Loucy (cell line): ENCODE measurements at regions not wholly inside any gene's neighbourhood (a gene's known extent, or its start where the extent isn't known, plus 50 kb on each side); places are given as distances from the start of the nearest gene placed in this dataset.

ENCODE experiments used
- H2AFZ ChIP-seq: fragments of 200-600 bp; sonication (generic); 2 replicates; pipeline ENCODE4 v1.6.0; 2016; ENCODE audit warnings: antibody characterized with exemption, mild to moderate bottlenecking, low read length, moderate library complexity
- H3F3A ChIP-seq: fragments of 200-600 bp; 2 replicates; pipeline ENCODE4 v1.6.0; 2016; ENCODE audit warnings: antibody characterized with exemption, low read depth, mild to moderate bottlenecking
- H3K27me3 ChIP-seq: fragments of 200-600 bp; sonication (generic); 2 replicates; pipeline ENCODE4 v1.6.1; 2014; ENCODE audit warnings: low read length, mild to moderate bottlenecking; ENCODE audit not compliant: insufficient read depth, poor library complexity, severe bottlenecking
- H3K36me3 ChIP-seq: fragments of 200-600 bp; sonication (generic); 2 replicates; pipeline ENCODE4 v1.6.1; 2016; ENCODE audit warnings: low read length; ENCODE audit not compliant: insufficient read depth
- H3K4me1 ChIP-seq: fragments of 200-600 bp; sonication (generic); 2 replicates; pipeline ENCODE4 v1.5.1; 2014; ENCODE audit warnings: low read length, mild to moderate bottlenecking; ENCODE audit not compliant: insufficient read depth, poor library complexity, severe bottlenecking
- H3K4me2 ChIP-seq: fragments of 200-600 bp; sonication (generic); 2 replicates; pipeline ENCODE4 v1.6.0; 2014; ENCODE audit warnings: antibody characterized with exemption, low read length, low read depth, mild to moderate bottlenecking; ENCODE audit not compliant: poor library complexity, severe bottlenecking
- H3K4me3 ChIP-seq: fragments of 200-600 bp; sonication (generic); 2 replicates; pipeline ENCODE4 v1.5.1; 2014; ENCODE audit warnings: low read length, mild to moderate bottlenecking, mixed read lengths; ENCODE audit not compliant: poor library complexity, severe bottlenecking
- H3K79me2 ChIP-seq: fragments of 200-600 bp; sonication (generic); 2 replicates; pipeline ENCODE4 v1.6.1; 2014; ENCODE audit warnings: low read length; ENCODE audit not compliant: insufficient read depth
- H3K9ac ChIP-seq: fragments of 200-600 bp; sonication (generic); 2 replicates; pipeline ENCODE4 v1.6.0; 2014; ENCODE audit warnings: mild to moderate bottlenecking, low read depth, low read length, moderate library complexity; ENCODE audit not compliant: poor library complexity, severe bottlenecking
- H3K9me2 ChIP-seq: fragments of 200-600 bp; sonication (generic); replicated peaks from 2 replicates; pipeline ENCODE4 v1.6.1; 2016; ENCODE audit warnings: low read depth, low read length, mixed read lengths
- H3K9me3 ChIP-seq: fragments of 200-600 bp; sonication (generic); 2 replicates; pipeline ENCODE4 v1.6.1; 2014; ENCODE audit warnings: mild to moderate bottlenecking, antibody characterized with exemption, low read length, low read depth; ENCODE audit not compliant: insufficient read depth
- H4K20me1 ChIP-seq: fragments of 200-600 bp; sonication (generic); 2 replicates; pipeline ENCODE4 v1.6.0; 2014; ENCODE audit warnings: antibody characterized with exemption, low read length, mild to moderate bottlenecking; ENCODE audit not compliant: insufficient read depth, poor library complexity, severe bottlenecking
- CTCF ChIP-seq: fragments of 200-600 bp; sonication (generic); conservative IDR thresholded peaks from 2 replicates; pipeline ENCODE4 v1.5.1; 2014; ENCODE audit warnings: mild to moderate bottlenecking, antibody characterized with exemption, low read length
- EZH2phosphoT487 ChIP-seq: fragments of 200-600 bp; IDR thresholded peaks from 2 replicates; pipeline ENCODE4 v1.6.1; 2018; ENCODE audit warnings: antibody characterized with exemption, mild to moderate bottlenecking, moderate library complexity, borderline replicate concordance

DNA sequence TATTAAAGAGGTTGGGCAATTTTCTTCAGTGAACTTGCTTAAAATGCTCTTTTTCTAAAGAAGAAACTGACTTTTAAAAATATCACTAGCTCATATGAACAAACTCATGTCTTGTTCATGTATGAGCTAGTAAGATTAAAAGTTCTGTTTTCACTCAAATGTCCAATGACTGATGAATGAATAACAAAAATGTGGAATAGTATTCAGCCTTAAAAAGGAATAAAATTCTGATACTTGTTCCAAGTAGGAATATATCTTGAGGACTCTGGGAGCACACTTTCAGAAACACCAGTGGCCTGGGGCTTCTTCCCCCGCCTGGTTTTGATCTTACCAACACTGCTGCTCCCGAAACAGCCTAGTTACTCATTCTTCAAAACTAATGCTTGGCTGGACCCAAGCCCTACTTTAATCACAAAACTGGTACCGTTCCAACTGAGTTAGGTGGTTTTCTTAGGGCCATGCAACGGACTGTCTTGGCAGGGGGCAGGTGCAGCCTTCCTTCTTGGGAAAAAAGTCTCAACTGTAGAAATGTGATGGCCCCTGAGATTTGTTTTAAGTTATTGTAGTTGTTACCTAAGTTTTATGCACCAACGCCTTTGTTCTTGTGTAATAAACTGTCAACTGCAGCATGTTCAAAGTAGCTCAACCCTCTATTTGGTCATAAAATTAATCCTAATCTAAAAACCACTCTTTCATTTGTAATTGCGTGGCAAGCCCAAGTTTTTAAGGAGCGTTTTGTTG is 116.0 kb downstream of the ETS2 start:
- Histone ChIP-seq H3K27me3 (no peaks in the 10 kb centered on the region), H3K9me2 (no peaks in the 10 kb centered on the region), H2AFZ (no peak overlapping the region), H3F3A (no peaks in the 10 kb centered on the region), H3K4me3 (no peak overlapping the region), H3K4me1 (no peaks in the 10 kb centered on the region), H4K20me1 (no peaks in the 10 kb centered on the region), H3K9ac (no peak overlapping the region), H3K9me3 (no peaks in the 10 kb centered on the region), H3K79me2 (no peaks in the 10 kb centered on the region), H3K36me3 (no peaks in the 10 kb centered on the region), H3K4me2 (no peak overlapping the region)
- TF ChIP-seq CTCF: no peak
- TF ChIP-seq EZH2phosphoT487: no peak

DNA sequence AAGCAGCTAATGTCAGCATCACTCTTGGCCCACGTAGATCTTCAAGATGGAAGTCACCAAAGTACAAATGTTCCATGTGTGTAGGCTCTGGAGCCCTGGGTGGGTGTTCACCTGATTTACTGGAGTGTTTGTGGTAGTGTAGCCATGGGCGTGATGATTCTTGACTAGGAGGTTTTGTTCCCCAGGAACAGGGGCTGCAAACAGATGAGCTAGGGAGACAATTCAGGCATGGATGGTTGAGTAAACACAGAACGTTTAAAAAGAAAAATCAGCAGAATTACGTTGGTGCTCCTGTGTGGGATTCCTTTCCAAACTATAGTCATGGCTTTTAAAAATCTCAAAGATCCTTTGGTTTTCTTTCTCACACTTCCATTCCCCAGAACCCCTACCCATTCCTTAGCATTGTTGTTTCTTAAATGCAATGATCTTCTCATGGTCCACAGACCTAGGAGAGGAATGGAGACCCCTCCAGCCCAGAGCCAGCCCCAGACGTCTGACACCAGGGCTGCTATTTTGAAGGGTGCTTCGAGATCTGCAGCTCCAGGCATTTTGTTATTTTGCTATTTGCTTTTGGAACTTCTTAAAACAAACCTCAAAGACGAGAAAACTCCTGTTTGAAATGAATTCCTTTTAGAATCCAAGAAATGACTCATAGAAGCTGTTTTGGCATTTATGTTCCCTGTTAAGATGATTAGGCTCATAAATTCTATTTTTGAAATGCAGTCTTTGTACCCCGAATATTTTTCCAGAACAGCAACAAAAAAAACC is 115.1 kb downstream of the ETS2 start:
- Histone ChIP-seq H2AFZ (no peak overlapping the region), H3K79me2 (no peaks in the 10 kb centered on the region), H3K4me1 (no peaks in the 10 kb centered on the region), H3K4me2 (no peak overlapping the region), H3K27me3 (no peaks in the 10 kb centered on the region), H3F3A (no peaks in the 10 kb centered on the region), H3K9me2 (no peaks in the 10 kb centered on the region), H3K36me3 (no peaks in the 10 kb centered on the region), H3K9me3 (no peaks in the 10 kb centered on the region), H4K20me1 (no peaks in the 10 kb centered on the region), H3K9ac (no peak overlapping the region), H3K4me3 (no peak overlapping the region)
- TF ChIP-seq EZH2phosphoT487: no peak
- no peak for TF ChIP-seq CTCF

DNA sequence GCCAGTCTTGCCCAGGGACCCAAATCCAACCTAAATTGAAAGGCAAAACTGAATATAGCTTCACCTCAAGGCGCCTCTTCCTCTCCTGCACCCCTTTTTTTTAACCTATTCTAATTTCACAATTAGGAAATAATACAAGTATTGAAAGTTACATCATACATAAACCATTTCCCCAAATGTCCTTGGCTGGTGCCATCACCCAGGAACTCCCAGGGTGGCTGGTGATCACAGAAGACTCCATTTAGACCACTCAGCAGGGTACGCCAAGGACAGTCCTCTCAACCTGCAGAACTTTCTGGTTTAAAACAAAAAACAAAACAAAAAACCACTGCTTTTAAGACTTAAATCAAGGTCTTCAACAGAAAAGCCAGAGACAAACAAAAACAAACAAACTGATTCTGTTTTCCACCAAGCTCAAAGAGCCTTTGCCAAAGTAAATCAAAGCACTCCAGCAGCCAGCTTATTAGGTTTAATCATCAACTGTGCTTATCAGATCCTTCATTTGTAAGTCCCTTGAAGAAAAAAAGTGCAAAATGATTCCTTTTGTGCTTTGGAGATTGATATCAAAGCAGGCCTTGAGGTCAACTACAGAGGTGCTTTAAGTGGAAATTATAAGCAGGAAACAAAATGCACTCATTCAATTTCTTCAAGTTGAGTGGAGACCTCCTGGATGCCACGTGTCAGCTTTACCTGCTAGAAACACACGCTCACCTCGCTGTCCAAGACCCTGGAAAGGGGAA is 113.0 kb downstream of the ETS2 start:
- H3K4me3 ChIP-seq: no peak overlapping the region
- peaks cover 9% of the 10 kb centered on the region for H3K4me1 ChIP-seq
- H2AFZ ChIP-seq: no peak overlapping the region
- no peaks in the 10 kb centered on the region for H3K36me3 ChIP-seq
- no peak overlapping the region for H3K4me2 ChIP-seq
- TF ChIP-seq CTCF: no peak
- TF ChIP-seq EZH2phosphoT487: no peak
- no peaks in the 10 kb centered on the region for H3F3A ChIP-seq
- no peaks in the 10 kb centered on the region for H3K27me3 ChIP-seq
- no peak overlapping the region for H3K9ac ChIP-seq
- H3K79me2 ChIP-seq: no peaks in the 10 kb centered on the region
- H3K9me2 ChIP-seq: no peaks in the 10 kb centered on the region
- no peaks in the 10 kb centered on the region for H4K20me1 ChIP-seq
- no peaks in the 10 kb centered on the region for H3K9me3 ChIP-seq
